Heart right ventricle (tissue), 16 donors: ENCODE measurements at regions not wholly inside any gene's neighbourhood (a gene's known extent, or its start where the extent isn't known, plus 50 kb on each side); places are given as distances from the start of the nearest gene placed in this dataset.

Experiments
- ATAC-seq, 8 donors: fragments of 200-7000 bp; cut with Tn5 transposase; one replicate each; pipeline ENCODE4 v1.9.1; 2020; ENCODE audit warnings: mild to moderate bottlenecking in 8 of 8, moderate library complexity in 8 of 8, moderate number of reproducible peaks in 1 of 8
- DNase-seq, 2 donors: peaks; one replicate each; pipeline ENCODE4 v3.0.0-alpha.2; 2020
- H3K27ac ChIP-seq, 10 donors: fragments of 200-600 bp; sonication (generic) in 2 of 10; one replicate each; pipeline versions ENCODE4 v1.5.0 to v1.8.0; 2020 to 2022; ENCODE audit warnings: mild to moderate bottlenecking in 3 of 10
- H3K27me3 ChIP-seq, 7 donors: fragments of 200-600 bp; one replicate each; pipeline ENCODE4 v1.8.0; 2021 to 2022; ENCODE audit warnings: mild to moderate bottlenecking in 2 of 7
- H3K36me3 ChIP-seq, 9 donors: fragments of 200-600 bp; sonication (generic) in 1 of 9; one replicate each; pipeline versions ENCODE4 v1.5.0 to v1.8.0; 2020 to 2022; ENCODE audit warnings: mild to moderate bottlenecking in 2 of 9
- H3K4me1 ChIP-seq, 9 donors: fragments of 200-600 bp; sonication (generic) in 1 of 9; one replicate each; pipeline versions ENCODE4 v1.5.0 to v1.8.0; 2020 to 2022; ENCODE audit warnings: mild to moderate bottlenecking in 4 of 9
- H3K4me3 ChIP-seq, 10 donors: fragments of 200-600 bp; sonication (generic) in 2 of 10; one replicate each; pipeline versions ENCODE4 v1.5.0 to v1.8.0; 2020 to 2022; ENCODE audit warnings: mild to moderate bottlenecking in 7 of 10, moderate library complexity in 2 of 10
- H3K9me3 ChIP-seq, 11 donors: fragments of 200-600 bp in 10 of 11; sonication (generic) in 2 of 11; one replicate each; pipeline versions ENCODE4 v1.5.0 to v1.8.0; 2013 to 2022; ENCODE audit warnings: mild to moderate bottlenecking in 2 of 11, control low read depth in 1 of 11, moderate library complexity in 1 of 11
- WGBS, 2 donors: extraction: QIAGEN DNeasy Blood & Tissue Kit; methylation state at CpG; one replicate each; pipeline ENCODE4 v1.1.7; 2013; ENCODE audit warnings: inconsistent platforms in 1 of 2; 5-methylcytosine and 5-hydroxymethylcytosine counted together
- intact Hi-C, 10 donors: fragments of 100-400 bp; cut with DNase I; formaldehyde crosslinking; loops; one replicate each; pipeline versions ENCODE4 v1.11.1 to v1.14.2; 2022
- TF ChIP-seq, protein P1 (sequence below), 9 donors: fragments of 200-600 bp; sonication (generic) in 2 of 9; IDR thresholded peaks; one replicate each; pipeline versions ENCODE4 v1.5.0 to v1.8.0; 2021 to 2022; ENCODE audit warnings: antibody characterized with exemption in 9 of 9, mild to moderate bottlenecking in 5 of 9, moderate library complexity in 1 of 9
- donor health status: Arrhythmogenic right ventricular cardiomyopathy.
- donor health status: ischemic (EF 13 %, LVEDD 7.1; RV severe dilation, severe dysfunction).
- donor health status: healthy with polysubstance abuse.
- donor health status: DM: no; HTN: yes; CAD: no.
- donor health status: DM: no; HTN: no; CAD: no.
- donor health status: ischemic (EF 25% LVEDD 6.9; RV normal size, moderate dysfunction).
- donor health status: ischemic (EF 25% LVEDD 5.7; RV mildly dilated, moderate dysfunction).
- donor health status: healthy.
- donor health status: DM: yes; HTN: yes; CAD: no.
- donor health status: Ischemic cardiomyopathy.
- donor health status: ischemic (EF 35%, LVEDD 5.7; RV mildly dilated, moderate dysfunction).
- donor health status: nonischemic (EF 11% LVEDD 7.7; RV severe dilation, severe dysfunction).
- donor health status: DM: yes; HTN: yes; CAD: no.
- donor health status: PGD.
- donor health status: ischemic (EF 29% LVEDD 5.4; RV normal size, mild dysfunction).
- donor health status: nonischemic (EF 23%, LVEDD 6.1; RV moderate dilation, normal function).

DNA sequence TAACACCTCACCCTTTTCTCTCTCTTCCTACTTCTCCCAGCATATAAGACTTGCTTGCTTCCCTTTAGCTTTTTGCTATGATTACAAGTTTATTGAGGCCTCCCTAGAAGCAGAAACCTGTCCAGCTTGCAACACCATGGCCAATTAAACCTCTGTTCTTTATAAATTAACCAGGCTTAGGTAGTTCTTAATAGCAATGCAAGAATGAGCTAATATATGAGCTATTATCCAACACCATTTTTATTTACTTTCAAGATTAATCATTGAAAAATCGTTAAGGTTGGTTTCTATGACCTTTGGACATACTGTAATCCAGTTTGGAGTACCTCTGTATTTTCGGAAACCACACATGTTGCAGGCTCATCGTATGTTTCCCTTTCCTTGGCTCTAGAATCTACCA is 643.1 kb downstream of the ZPLD1 start:
- Histone ChIP-seq H3K36me3 (no peaks in the 10 kb centered on the region), H3K4me3 (no peak overlapping the region), H3K27ac (no peak overlapping the region), H3K27me3 (no peaks in the 10 kb centered on the region), H3K4me1 (no peaks in the 10 kb centered on the region), H3K9me3 (peaks cover 0 to 5% (median 0%) of the 10 kb centered on the region in 11 donors)
- intact Hi-C loops = no loop called here
- TF ChIP-seq, protein P1, sequence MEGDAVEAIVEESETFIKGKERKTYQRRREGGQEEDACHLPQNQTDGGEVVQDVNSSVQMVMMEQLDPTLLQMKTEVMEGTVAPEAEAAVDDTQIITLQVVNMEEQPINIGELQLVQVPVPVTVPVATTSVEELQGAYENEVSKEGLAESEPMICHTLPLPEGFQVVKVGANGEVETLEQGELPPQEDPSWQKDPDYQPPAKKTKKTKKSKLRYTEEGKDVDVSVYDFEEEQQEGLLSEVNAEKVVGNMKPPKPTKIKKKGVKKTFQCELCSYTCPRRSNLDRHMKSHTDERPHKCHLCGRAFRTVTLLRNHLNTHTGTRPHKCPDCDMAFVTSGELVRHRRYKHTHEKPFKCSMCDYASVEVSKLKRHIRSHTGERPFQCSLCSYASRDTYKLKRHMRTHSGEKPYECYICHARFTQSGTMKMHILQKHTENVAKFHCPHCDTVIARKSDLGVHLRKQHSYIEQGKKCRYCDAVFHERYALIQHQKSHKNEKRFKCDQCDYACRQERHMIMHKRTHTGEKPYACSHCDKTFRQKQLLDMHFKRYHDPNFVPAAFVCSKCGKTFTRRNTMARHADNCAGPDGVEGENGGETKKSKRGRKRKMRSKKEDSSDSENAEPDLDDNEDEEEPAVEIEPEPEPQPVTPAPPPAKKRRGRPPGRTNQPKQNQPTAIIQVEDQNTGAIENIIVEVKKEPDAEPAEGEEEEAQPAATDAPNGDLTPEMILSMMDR (IDR thresholded peaks at IDR 0.05) = no peak
- no peak for DNase-seq
- no peak for ATAC-seq
- WGBS, 2 donors = 86 to 90% methylated on average over 3 of the region's 3 CpGs

DNA sequence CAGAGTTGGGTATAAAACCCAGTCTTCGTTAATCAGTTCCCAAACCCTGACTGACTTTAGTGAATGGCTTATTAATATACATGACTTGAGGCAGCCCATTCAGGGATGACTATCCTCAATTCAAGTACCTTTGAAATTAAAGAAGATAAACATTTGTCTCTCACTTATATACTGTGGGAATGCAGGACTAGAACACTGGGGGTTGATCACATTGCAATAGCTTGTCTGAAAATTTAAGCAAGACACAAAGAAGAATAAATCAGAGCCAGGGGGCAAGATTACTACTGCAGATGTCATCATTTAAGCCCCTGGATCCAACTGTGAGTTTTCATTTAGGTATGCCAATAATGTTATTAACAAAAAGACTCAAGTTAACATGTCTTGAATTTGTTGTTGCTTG is 647.7 kb downstream of the ZPLD1 start:
- no peak for ATAC-seq
- DNase-seq = no peak
- Histone ChIP-seq H3K4me1 (no peaks in the 10 kb centered on the region), H3K27me3 (no peaks in the 10 kb centered on the region), H3K27ac (no peak overlapping the region), H3K9me3 (peaks cover 0 to 4% (median 0%) of the 10 kb centered on the region in 11 donors), H3K36me3 (no peaks in the 10 kb centered on the region), H3K4me3 (no peak overlapping the region)
- intact Hi-C loops = no loop called here
- WGBS, 2 donors = 84 to 94% methylated on average over 1 of the region's 1 CpG
- TF ChIP-seq, protein P1 (IDR thresholded peaks at IDR 0.05) = no peak

- no peak for ATAC-seq
- H3K27ac ChIP-seq = no peak overlapping the region
- TF ChIP-seq, protein P1 (IDR thresholded peaks at IDR 0.05) = no peak
- intact Hi-C loops = no loop called here
- 81 to 84% methylated on average over 3 of the region's 3 CpGs for WGBS, 2 donors
- H3K27me3 ChIP-seq = no peaks in the 10 kb centered on the region
- no peaks in the 10 kb centered on the region for H3K36me3 ChIP-seq
- DNase-seq = no peak
- no peak overlapping the region for H3K4me3 ChIP-seq
- H3K9me3 ChIP-seq = peaks cover 0 to 4% (median 0%) of the 10 kb centered on the region in 11 donors
- no peaks in the 10 kb centered on the region for H3K4me1 ChIP-seq
These were observed 649.2 kb downstream of the ZPLD1 start for GRCh38 chr3:103083848-103084631.

- no peak overlapping the region for H3K27ac ChIP-seq
- DNase-seq (no peak), ATAC-seq (no peak)
- TF ChIP-seq, protein P1 (IDR thresholded peaks at IDR 0.05) = no peak
- intact Hi-C loops = no loop called here
- H3K4me3 ChIP-seq = no peak overlapping the region
- H3K27me3 ChIP-seq = no peaks in the 10 kb centered on the region
- H3K36me3 ChIP-seq = no peaks in the 10 kb centered on the region
- H3K4me1 ChIP-seq = no peaks in the 10 kb centered on the region
- peaks cover 0 to 8% (median 0%) of the 10 kb centered on the region in 11 donors for H3K9me3 ChIP-seq
These were observed 650.6 kb downstream of the ZPLD1 start for GRCh38 chr3:103085465-103085864.
